ENCODE measurements at regions not wholly inside any gene's neighbourhood (a gene's known extent, or its start where the extent isn't known, plus 50 kb on each side); places are given as distances from the start of the nearest gene placed in this dataset.

GRCh38 chr9:28598408-28598807, 1025.1 kb upstream of the C9orf72 start:
- DNase-seq (ENCODE audit: low read depth in 2 of 2): no peak

DNA sequence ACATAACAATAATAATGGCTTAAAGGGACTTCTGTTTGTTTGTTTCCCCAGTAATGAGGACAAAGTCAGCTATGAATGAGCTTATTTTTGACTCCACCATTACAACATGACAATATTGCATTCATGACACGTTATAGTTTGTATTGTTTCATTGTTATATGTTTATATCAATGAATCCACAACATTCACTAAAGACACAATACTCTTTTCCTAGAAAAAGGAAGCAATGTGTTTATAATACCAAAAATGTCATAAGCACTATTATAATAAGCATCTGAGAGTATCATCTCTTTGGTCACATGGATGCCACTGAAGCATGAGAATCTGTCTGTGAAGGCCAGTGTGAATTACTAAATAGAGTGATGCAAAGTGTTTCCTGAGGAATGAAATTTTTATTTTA, 1026.9 kb upstream of the C9orf72 start:
- DNase-seq (ENCODE audit: low read depth in 2 of 2): no peak

DNA sequence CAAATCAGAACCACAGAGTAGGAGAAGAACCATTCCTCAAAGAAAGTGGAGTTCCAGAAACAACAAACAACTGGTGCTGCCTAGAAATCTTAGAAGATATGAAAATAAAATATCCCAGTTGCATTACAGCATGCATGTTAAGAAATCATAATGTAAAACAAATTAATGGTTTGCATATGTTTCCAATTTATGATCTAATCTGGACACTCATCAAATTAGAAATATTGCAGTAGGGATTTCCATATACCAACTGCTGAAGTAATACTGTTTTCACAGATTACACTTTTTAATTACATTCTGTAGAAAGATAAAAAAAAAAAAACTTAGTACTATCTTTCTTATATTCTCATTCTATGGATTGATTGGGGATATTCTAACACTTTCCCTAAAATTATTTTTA, 1034.6 kb upstream of the C9orf72 start:
- DNase-seq (ENCODE audit: low read depth in 2 of 2): no peak

DNA sequence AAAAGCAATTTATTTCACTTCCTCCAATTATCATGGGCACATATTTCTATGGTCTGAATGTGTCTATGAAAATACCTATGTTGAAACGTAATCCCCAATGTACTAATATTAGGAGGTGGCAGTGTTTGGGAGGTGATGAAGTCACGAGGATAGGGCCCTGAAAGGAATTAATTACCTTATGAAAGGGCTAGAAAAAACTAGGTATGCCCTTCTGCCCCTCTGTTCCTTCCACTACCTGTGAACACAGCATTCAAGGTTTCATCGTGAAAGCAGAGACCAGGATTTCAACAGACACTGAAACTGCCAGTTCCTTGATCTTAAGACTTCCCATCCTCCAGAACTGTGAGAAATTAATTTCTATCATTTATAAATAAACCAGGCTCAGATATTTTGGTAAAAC, 1037.1 kb upstream of the C9orf72 start:
- DNase-seq (ENCODE audit: low read depth in 2 of 2): no peak

- DNase-seq (ENCODE audit: low read depth in 2 of 2): no peak
These were observed 1043.0 kb upstream of the C9orf72 start for GRCh38 chr9:28616310-28616709.

- DNase-seq (ENCODE audit: low read depth in 2 of 2): no peak
These were observed 1046.7 kb upstream of the C9orf72 start for GRCh38 chr9:28620011-28620410.

- no peak for DNase-seq (ENCODE audit: low read depth in 2 of 2)
These were observed 1047.4 kb upstream of the C9orf72 start for GRCh38 chr9:28620661-28621060.

DNA sequence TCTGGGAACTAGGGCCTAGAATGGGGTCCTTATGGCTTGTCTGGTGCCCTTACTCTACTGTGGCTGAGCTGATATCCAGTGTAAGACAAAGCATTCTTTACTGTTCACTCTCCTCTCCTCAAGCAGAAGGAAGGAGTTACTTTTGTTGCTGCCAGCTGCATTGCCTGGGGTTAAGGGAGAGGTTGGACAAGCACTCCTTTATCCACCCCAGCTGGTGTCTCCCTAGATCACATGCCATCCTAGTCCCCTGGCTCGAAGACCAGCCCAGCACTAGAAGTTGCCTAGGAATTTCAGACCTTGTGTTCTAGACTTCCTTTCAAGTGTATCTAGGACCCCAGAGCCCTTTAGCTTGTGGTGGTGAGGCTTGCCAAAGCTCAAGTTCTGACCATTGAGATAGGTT, 1051.5 kb upstream of the C9orf72 start:
- DNase-seq (ENCODE audit: low read depth in 2 of 2): no peak

- no peak for DNase-seq (ENCODE audit: low read depth in 2 of 2)
These were observed 1054.8 kb upstream of the C9orf72 start for GRCh38 chr9:28628031-28628430.

- no peak for DNase-seq (ENCODE audit: low read depth in 2 of 2)
These were observed 1075.4 kb upstream of the C9orf72 start for GRCh38 chr9:28648723-28649122.

- no peak for DNase-seq (ENCODE audit: low read depth in 2 of 2)
These were observed 1077.0 kb upstream of the C9orf72 start for GRCh38 chr9:28650327-28650726.

GRCh38 chr9:28651050-28651722, 1077.9 kb upstream of the C9orf72 start:
- no peak for DNase-seq (ENCODE audit: low read depth in 2 of 2)

- no peak for DNase-seq (ENCODE audit: low read depth in 2 of 2)
These were observed 1079.9 kb upstream of the C9orf72 start for GRCh38 chr9:28653216-28653615.

- DNase-seq (ENCODE audit: low read depth in 2 of 2): no peak
These were observed 1083.4 kb upstream of the C9orf72 start for GRCh38 chr9:28656727-28657126.

DNA sequence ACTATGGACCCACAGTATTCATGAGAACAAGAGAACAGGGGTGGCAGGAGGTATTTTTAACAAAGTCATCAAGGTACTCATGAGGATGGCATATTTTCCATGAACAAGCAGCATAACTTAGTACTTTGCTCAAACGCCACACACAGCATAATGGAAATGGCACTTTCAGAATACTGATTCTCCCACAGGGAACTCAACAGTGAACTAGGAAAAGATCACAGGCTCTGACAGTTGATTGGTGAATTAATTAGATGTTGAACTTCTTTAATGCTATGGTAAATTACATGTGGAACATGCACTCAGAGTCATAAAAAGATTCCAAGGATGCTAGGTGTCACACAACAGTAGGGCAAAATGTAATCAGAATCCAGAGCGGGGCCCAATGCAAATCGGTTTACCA, 1088.6 kb upstream of the C9orf72 start:
- no peak for DNase-seq (ENCODE audit: low read depth in 2 of 2)

DNA sequence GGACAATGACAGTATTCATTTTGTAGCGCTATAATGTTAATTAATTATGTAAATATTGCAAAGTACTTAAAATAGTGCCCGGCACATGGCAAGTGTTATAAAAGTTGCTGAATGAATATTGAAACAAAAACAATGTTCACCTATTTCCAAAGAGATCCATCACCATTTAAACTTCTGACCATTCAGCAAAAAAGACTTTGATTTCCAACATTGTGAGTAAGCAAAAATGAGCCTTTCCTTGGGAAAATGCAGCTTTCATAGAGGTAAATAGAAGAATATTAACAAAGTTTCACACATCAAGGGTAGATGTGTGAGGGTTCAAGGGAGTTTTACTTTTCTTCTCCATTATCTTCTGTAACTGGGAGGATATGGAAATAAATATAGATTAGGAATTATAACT, 1089.4 kb upstream of the C9orf72 start:
- DNase-seq (ENCODE audit: low read depth in 2 of 2): no peak

DNA sequence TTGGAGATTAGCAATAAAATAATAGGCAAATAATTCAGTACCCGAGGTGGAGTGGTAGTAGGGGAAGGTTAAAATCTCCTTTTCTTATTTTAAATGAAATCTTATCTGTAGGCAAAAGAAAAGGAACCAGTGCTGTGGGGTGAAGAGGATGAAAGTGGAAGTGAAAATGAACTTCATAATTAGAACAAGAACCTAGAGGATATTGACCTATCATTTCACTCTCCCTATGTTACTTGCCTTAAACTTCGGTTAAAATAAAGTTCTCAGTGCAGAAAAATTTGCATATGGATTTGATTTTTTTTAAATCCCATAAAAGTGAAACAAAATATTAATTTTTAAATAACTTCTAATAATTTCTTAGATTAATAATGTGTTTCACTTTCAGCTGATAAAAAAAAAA, 1094.9 kb upstream of the C9orf72 start:
- DNase-seq (ENCODE audit: low read depth in 2 of 2): no peak

- no peak for DNase-seq (ENCODE audit: low read depth in 2 of 2)
These were observed 1097.7 kb upstream of the C9orf72 start for GRCh38 chr9:28671000-28671399.

GRCh38 chr9:28678097-28678496, 1104.8 kb upstream of the C9orf72 start:
- DNase-seq (ENCODE audit: low read depth in 2 of 2): no peak

GRCh38 chr9:28688172-28688571, 1114.9 kb upstream of the C9orf72 start:
- DNase-seq (ENCODE audit: low read depth in 2 of 2): no peak

DNA sequence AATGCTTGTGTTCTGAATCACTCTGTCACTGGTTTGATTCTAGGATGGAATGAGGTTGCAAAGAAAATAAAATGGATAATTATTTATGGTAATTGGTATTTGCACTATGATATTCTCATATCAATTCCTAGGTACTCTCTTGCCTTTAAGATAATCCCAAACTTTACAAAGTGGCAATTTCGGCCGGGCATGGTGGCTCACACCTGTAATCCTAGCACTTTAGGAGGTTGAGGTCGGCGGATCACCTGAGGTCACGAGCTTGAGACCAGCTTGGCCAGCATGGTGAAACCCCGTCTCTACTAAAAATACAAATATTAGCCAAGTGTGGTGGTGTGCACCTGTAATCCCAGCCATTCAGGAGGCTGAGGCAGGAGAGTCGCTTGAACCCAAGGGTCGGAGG, 1118.7 kb upstream of the C9orf72 start:
- DNase-seq (ENCODE audit: low read depth in 2 of 2): no peak

DNA sequence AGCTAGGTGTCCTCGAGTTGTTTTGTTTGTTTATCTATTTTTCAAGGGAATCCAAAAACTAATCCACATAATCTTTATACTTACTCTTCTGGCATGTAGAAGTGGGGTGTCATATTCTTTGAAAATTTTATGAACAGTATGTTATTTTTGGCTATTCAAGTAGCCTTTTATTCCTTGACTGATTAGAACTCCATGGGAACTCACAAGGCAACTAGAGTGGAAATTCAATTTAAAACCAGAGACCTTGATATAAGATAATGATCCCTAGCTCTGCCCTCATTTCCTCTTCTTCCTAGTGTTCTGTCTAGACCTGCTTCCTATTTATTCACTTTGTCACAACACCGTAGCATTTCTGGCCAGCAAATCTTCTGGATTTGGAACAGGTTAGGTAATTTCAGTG, 1123.7 kb upstream of the C9orf72 start:
- DNase-seq (ENCODE audit: low read depth in 2 of 2): no peak

- no peak for DNase-seq (ENCODE audit: low read depth in 2 of 2)
These were observed 1126.4 kb upstream of the C9orf72 start for GRCh38 chr9:28699632-28700031.

- DNase-seq (ENCODE audit: low read depth in 2 of 2): no peak
These were observed 1134.3 kb upstream of the C9orf72 start for GRCh38 chr9:28707616-28708015.
